T-helper 2 cell (primary cell): ENCODE measurements at regions not wholly inside any gene's neighbourhood (a gene's known extent, or its start where the extent isn't known, plus 50 kb on each side); places are given as distances from the start of the nearest gene placed in this dataset.

ENCODE experiments used
- DNase-seq, 5 experiments: peaks; one replicate each; pipeline versions ENCODE4 v3.0.0 to v3.0.0-alpha.2; 2012 to 2022

- peak in 2 of 5 experiments; percentile 9 to 65 for DNase-seq
These were observed 306.4 kb downstream of the DUSP10 start for GRCh38 chr1:221435504-221435904.

- no peak for DNase-seq
These were observed 304.7 kb downstream of the DUSP10 start for GRCh38 chr1:221437171-221437570.

- DNase-seq = peak in 1 of 5 experiments; percentile 70
These were observed 304.0 kb downstream of the DUSP10 start for GRCh38 chr1:221437926-221438325.

GRCh38 chr1:221439008-221439746 lies 302.7 kb downstream of the DUSP10 start:
- DNase-seq = peak in 4 of 5 experiments; percentile 6 to 92 (median 24)

GRCh38 chr1:221439747-221440501 lies 302.0 kb downstream of the DUSP10 start:
- peak in 3 of 5 experiments; percentile 4 to 73 (median 9) for DNase-seq

GRCh38 chr1:221440658-221441057 lies 301.2 kb downstream of the DUSP10 start:
- DNase-seq = no peak

- DNase-seq = no peak
These were observed 299.8 kb downstream of the DUSP10 start for GRCh38 chr1:221442056-221442455.

- DNase-seq = no peak
These were observed 297.5 kb downstream of the DUSP10 start for GRCh38 chr1:221444346-221444745.

- no peak for DNase-seq
These were observed 293.2 kb downstream of the DUSP10 start for GRCh38 chr1:221448585-221449175.

GRCh38 chr1:221449194-221449593 lies 292.7 kb downstream of the DUSP10 start:
- DNase-seq = no peak

GRCh38 chr1:221449801-221450470 lies 292.0 kb downstream of the DUSP10 start:
- peak in 1 of 5 experiments; percentile 33 for DNase-seq

- no peak for DNase-seq
These were observed 290.1 kb downstream of the DUSP10 start for GRCh38 chr1:221451741-221452140.

GRCh38 chr1:221454096-221454495 lies 287.8 kb downstream of the DUSP10 start:
- no peak for DNase-seq

- DNase-seq = no peak
These were observed 285.0 kb downstream of the DUSP10 start for GRCh38 chr1:221456918-221457317.

- DNase-seq = no peak
These were observed 284.0 kb downstream of the DUSP10 start for GRCh38 chr1:221457685-221458446.

GRCh38 chr1:221458447-221459156 lies 283.3 kb downstream of the DUSP10 start:
- DNase-seq = no peak

GRCh38 chr1:221459558-221459957 lies 282.3 kb downstream of the DUSP10 start:
- no peak for DNase-seq

GRCh38 chr1:221462345-221462744 lies 279.5 kb downstream of the DUSP10 start:
- no peak for DNase-seq

GRCh38 chr1:221468546-221468945 lies 273.3 kb downstream of the DUSP10 start:
- DNase-seq = no peak

- DNase-seq = no peak
These were observed 272.4 kb downstream of the DUSP10 start for GRCh38 chr1:221469476-221469875.

GRCh38 chr1:221470000-221470698 lies 271.7 kb downstream of the DUSP10 start:
- DNase-seq = no peak
